GM12891 (cell line): ENCODE measurements at regions not wholly inside any gene's neighbourhood (a gene's known extent, or its start where the extent isn't known, plus 50 kb on each side); places are given as distances from the start of the nearest gene placed in this dataset.

ENCODE experiments used
- POLR2A ChIP-seq: IDR thresholded peaks from 2 replicates; pipeline ENCODE4 v1.6.1; 2011; ENCODE audit warnings: low read depth, low read length, control low read depth
- POLR2AphosphoS5 ChIP-seq: IDR thresholded peaks from 2 replicates; pipeline ENCODE4 v1.6.1; 2011; ENCODE audit warnings: low read depth, low read length, control low read depth
- TAF1 ChIP-seq: IDR thresholded peaks from 2 replicates; pipeline ENCODE4 v1.6.1; 2011; ENCODE audit warnings: low read depth, low read length, control low read depth

DNA sequence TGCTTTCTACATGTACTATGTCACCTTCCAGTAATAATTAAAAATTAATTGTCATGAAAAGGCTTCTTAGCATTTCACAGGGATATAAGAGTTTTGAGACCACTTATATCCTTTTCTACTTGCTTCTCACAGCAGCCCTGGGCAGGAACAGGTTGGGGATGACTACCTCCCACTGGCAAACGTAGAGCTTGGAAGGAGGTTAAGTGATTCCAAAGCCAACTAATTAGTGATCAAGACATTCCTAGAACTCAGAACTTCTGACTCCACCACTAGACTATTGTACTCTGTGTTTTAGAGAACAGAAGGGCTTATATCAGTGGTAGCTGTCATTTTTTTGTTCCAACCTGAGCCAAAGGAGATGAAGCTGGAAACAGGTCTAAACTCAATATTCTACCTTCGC, 364.5 kb upstream of the BOD1L1 start:
- TF ChIP-seq TAF1: no peak
- TF ChIP-seq POLR2A: no peak
- TF ChIP-seq POLR2AphosphoS5: no peak
